Esophagus squamous epithelium (tissue), 4 donors: ENCODE measurements at regions not wholly inside any gene's neighbourhood (a gene's known extent, or its start where the extent isn't known, plus 50 kb on each side); places are given as distances from the start of the nearest gene placed in this dataset.

Experiments used
- POLR2A ChIP-seq, 4 donors: fragments of 450-650 bp; IDR thresholded peaks; one replicate each; pipeline ENCODE4 v1.6.1; 2017; ENCODE audit warnings: antibody characterized with exemption in 4 of 4, mild to moderate bottlenecking in 4 of 4, moderate library complexity in 3 of 4
- TF ChIP-seq, protein P1 (sequence below), 6 experiments: fragments of 450-650 bp in 4 of 6; fragments of 200-600 bp in 2 of 6; sonication (generic) in 2 of 6; IDR thresholded peaks; one replicate each; pipeline ENCODE4 v1.5.1; 2016 to 2019; ENCODE audit warnings: antibody characterized with exemption in 6 of 6, mild to moderate bottlenecking in 4 of 6, moderate library complexity in 4 of 6

DNA sequence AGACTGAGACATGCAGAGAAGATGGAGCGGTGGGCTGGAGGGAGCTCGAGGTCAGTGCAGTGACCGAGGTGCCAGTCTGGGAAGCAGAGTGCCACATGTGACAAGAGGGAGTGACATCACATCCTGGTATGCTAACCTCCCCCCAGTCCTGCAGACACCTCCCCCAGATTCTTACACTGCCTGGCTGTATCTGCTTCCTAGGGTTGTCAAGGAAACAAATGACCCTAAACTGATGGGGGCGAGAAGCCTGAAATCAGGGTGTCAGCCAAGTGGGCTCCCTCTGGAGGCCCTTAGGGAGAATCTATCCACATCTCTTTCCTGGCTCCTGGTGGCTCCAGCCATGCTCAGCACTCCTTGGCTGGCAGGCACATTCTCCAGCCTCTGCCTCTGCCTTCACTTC, 316.1 kb upstream of the ZMIZ1 start:
- no peak for TF ChIP-seq POLR2A (IDR thresholded peaks at IDR 0.05)
- TF ChIP-seq, protein P1, sequence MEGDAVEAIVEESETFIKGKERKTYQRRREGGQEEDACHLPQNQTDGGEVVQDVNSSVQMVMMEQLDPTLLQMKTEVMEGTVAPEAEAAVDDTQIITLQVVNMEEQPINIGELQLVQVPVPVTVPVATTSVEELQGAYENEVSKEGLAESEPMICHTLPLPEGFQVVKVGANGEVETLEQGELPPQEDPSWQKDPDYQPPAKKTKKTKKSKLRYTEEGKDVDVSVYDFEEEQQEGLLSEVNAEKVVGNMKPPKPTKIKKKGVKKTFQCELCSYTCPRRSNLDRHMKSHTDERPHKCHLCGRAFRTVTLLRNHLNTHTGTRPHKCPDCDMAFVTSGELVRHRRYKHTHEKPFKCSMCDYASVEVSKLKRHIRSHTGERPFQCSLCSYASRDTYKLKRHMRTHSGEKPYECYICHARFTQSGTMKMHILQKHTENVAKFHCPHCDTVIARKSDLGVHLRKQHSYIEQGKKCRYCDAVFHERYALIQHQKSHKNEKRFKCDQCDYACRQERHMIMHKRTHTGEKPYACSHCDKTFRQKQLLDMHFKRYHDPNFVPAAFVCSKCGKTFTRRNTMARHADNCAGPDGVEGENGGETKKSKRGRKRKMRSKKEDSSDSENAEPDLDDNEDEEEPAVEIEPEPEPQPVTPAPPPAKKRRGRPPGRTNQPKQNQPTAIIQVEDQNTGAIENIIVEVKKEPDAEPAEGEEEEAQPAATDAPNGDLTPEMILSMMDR (IDR thresholded peaks at IDR 0.05): no peak
